Karpas-422 (cell line): ENCODE measurements at regions not wholly inside any gene's neighbourhood (a gene's known extent, or its start where the extent isn't known, plus 50 kb on each side); places are given as distances from the start of the nearest gene placed in this dataset.

Experiments used
- DNase-seq: peaks from one replicate; pipeline ENCODE4 v3.0.0-alpha.2; 2015
- H2AFZ ChIP-seq: fragments of 200-600 bp; sonication (generic); 2 replicates; pipeline ENCODE4 v1.6.1; 2014; ENCODE audit warnings: antibody characterized with exemption, low read length, mixed read lengths
- H3K27ac ChIP-seq: fragments of 200-600 bp; sonication (generic); 2 replicates; pipeline ENCODE4 v1.5.1; 2014; ENCODE audit warnings: mild to moderate bottlenecking, low read length, moderate library complexity
- H3K27me3 ChIP-seq: fragments of 200-600 bp; sonication (generic); 2 replicates; pipeline ENCODE4 v1.6.1; 2014; ENCODE audit warnings: low read length, mixed read lengths
- H3K36me3 ChIP-seq: fragments of 200-600 bp; sonication (generic); 2 replicates; pipeline ENCODE4 v1.6.1; 2014; ENCODE audit warnings: low read length, mixed read lengths; ENCODE audit not compliant: insufficient read depth
- H3K4me1 ChIP-seq: fragments of 200-600 bp; sonication (generic); 2 replicates; pipeline ENCODE4 v1.6.1; 2014; ENCODE audit warnings: mild to moderate bottlenecking, low read length, mixed read lengths
- H3K4me2 ChIP-seq: fragments of 200-600 bp; sonication (generic); 2 replicates; pipeline ENCODE4 v1.6.1; 2014; ENCODE audit warnings: low read length, low read depth, mild to moderate bottlenecking; ENCODE audit not compliant: poor library complexity, severe bottlenecking
- H3K4me3 ChIP-seq: fragments of 200-600 bp; sonication (generic); 2 replicates; pipeline ENCODE4 v1.5.1; 2014; ENCODE audit warnings: mild to moderate bottlenecking, antibody characterized with exemption, low read length, mixed read lengths
- H3K79me2 ChIP-seq: fragments of 200-600 bp; sonication (generic); 2 replicates; pipeline ENCODE4 v1.6.1; 2014; ENCODE audit warnings: mild to moderate bottlenecking, low read length, mixed read lengths
- H3K9ac ChIP-seq: fragments of 200-600 bp; sonication (generic); 2 replicates; pipeline ENCODE4 v1.6.0; 2014; ENCODE audit warnings: low read length
- H3K9me2 ChIP-seq: fragments of 200-600 bp; sonication (generic), shearing (Covaris generic); replicated peaks from 2 replicates; pipeline ENCODE4 v1.6.0; 2014; ENCODE audit warnings: mild to moderate bottlenecking, low read length, moderate library complexity; ENCODE audit not compliant: insufficient read depth
- H3K9me3 ChIP-seq: fragments of 300-700, 200-600 bp; sonication (generic); 2 replicates; pipeline ENCODE4 v1.6.1; 2014; ENCODE audit warnings: low read length, mixed read lengths
- H4K20me1 ChIP-seq: fragments of 200-600 bp; sonication (generic); 2 replicates; pipeline ENCODE4 v1.6.1; 2014; ENCODE audit warnings: mild to moderate bottlenecking, antibody characterized with exemption, low read length, low read depth; ENCODE audit not compliant: insufficient read depth

DNA sequence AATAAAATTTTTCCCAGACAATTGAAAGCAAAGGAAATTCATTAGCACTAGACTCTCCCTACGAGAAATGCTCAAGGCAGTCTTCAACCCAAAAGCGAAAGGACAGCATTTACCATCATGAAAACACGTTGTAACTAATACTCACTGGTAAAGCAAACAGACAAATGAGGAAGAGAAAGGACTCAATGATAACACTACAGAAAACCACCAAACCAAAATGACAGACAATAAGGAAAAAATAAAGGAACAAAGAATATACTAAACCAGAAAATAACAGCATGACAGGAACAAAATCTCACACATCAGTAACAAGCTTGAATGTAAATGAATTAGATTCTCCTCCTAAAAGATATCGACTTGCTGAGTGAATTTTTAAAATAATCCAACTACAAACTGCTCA, 190.7 kb downstream of the NOL4 start:
- Histone ChIP-seq H4K20me1 (no peaks in the 10 kb centered on the region), H3K9me2 (no peaks in the 10 kb centered on the region)

GRCh38 chr18:34031810-34032209, 192.9 kb downstream of the NOL4 start:
- Histone ChIP-seq H3K36me3 (peaks cover 4% of the 10 kb centered on the region; the same call in 1 of the 2 replicates), H3K9me2 (no peaks in the 10 kb centered on the region), H3K9ac (no peak overlapping the region), H2AFZ (peak overlapping the region; percentile 81; the same call in 1 of the 2 replicates), H3K79me2 (no peaks in the 10 kb centered on the region), H4K20me1 (no peaks in the 10 kb centered on the region), H3K27ac (no peak overlapping the region), H3K4me2 (no peak overlapping the region), H3K9me3 (peaks cover 11% of the 10 kb centered on the region), H3K27me3 (no peaks in the 10 kb centered on the region), H3K4me1 (peaks cover 7% of the 10 kb centered on the region; the same call in 1 of the 2 replicates), H3K4me3 (no peak overlapping the region)
- DNase-seq = peak; percentile 88

More for the DNA sequence above, 190.7 kb downstream of the NOL4 start:
- Histone ChIP-seq H3K79me2 (no peaks in the 10 kb centered on the region), H3K4me1 (peaks cover 20% of the 10 kb centered on the region), H3K27me3 (no peaks in the 10 kb centered on the region), H2AFZ (no peak overlapping the region), H3K9ac (no peak overlapping the region), H3K36me3 (peaks cover 4% of the 10 kb centered on the region; the same call in 1 of the 2 replicates), H3K9me3 (peaks cover 11% of the 10 kb centered on the region), H3K4me2 (no peak overlapping the region), H3K4me3 (no peak overlapping the region), H3K27ac (no peak overlapping the region)
- DNase-seq = no peak

GRCh38 chr18:34028324-34028723, 196.4 kb downstream of the NOL4 start:
- Histone ChIP-seq H3K36me3 (peaks cover 4% of the 10 kb centered on the region; the same call in 1 of the 2 replicates), H3K27me3 (no peaks in the 10 kb centered on the region), H3K4me2 (no peak overlapping the region), H3K27ac (no peak overlapping the region), H3K9me2 (no peaks in the 10 kb centered on the region), H3K9ac (no peak overlapping the region), H4K20me1 (no peaks in the 10 kb centered on the region), H2AFZ (no peak overlapping the region), H3K4me3 (no peak overlapping the region), H3K79me2 (no peaks in the 10 kb centered on the region), H3K4me1 (peaks cover 7% of the 10 kb centered on the region; the same call in 1 of the 2 replicates), H3K9me3 (peaks cover 6% of the 10 kb centered on the region)
- DNase-seq = no peak

DNA sequence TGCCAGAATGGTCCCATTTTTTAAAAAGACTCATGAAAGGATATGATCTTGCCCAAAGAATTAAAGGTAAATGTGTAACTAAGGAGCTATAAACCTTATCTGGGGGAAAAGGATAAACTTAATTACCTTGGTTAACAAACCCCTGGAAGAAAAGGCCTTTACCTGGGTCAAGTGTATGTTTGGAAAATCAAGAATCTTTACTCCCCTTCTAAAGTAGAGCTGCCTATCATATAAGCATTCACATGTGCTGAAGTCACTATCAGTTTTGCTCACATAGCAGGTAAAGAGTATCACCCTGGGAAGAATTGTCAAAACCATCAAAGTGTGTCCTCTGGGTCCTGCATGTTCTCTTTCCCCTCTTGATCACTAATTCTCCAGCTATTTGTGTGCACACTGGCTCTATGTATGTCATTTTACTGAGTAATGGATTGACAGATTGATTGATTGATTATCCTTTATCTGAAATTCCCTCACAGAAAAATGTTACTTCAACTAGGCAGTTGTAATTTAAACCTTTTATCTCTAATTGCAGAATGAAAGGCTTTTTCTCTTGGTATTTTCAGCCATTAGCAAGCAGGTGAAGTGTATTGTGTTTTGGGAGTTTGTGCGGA, 199.4 kb downstream of the NOL4 start:
- Histone ChIP-seq H3K79me2 (no peaks in the 10 kb centered on the region), H3K4me1 (no peaks in the 10 kb centered on the region), H3K9me3 (no peaks in the 10 kb centered on the region), H3K4me2 (no peak overlapping the region), H3K4me3 (no peak overlapping the region), H3K9ac (no peak overlapping the region), H2AFZ (no peak overlapping the region), H4K20me1 (no peaks in the 10 kb centered on the region), H3K36me3 (no peaks in the 10 kb centered on the region), H3K27me3 (no peaks in the 10 kb centered on the region), H3K27ac (no peak overlapping the region), H3K9me2 (no peaks in the 10 kb centered on the region)
- DNase-seq = no peak

DNA sequence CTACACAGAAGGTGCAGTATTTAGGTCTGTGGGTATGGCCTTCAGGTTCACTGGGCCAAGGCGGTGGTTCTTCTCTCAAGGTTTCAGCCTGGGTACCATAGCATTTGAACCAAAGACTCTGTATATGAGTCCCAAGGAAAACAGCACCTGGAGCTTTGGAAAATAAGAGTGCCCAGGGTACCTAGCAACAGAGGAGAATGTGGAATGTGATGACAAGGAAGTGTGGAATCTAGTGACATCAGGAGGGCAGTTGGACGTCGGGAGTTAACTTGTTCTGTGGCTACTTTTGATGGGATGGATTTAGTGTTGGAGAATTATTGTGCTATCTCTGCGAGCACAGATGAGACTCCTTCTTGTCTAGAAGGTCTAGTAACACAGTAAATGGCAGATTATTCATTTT, 201.2 kb downstream of the NOL4 start:
- Histone ChIP-seq H2AFZ (no peak overlapping the region; the same call in 1 of the 2 replicates), H3K9me3 (no peaks in the 10 kb centered on the region), H3K27me3 (no peaks in the 10 kb centered on the region), H3K9ac (no peak overlapping the region), H3K36me3 (no peaks in the 10 kb centered on the region), H3K4me1 (no peaks in the 10 kb centered on the region), H3K4me3 (no peak overlapping the region), H3K27ac (no peak overlapping the region), H3K4me2 (no peak overlapping the region), H4K20me1 (no peaks in the 10 kb centered on the region), H3K79me2 (no peaks in the 10 kb centered on the region), H3K9me2 (no peaks in the 10 kb centered on the region)
- DNase-seq = no peak

- Histone ChIP-seq H3K36me3 (no peaks in the 10 kb centered on the region; the same call in 1 of the 2 replicates), H3K9me3 (no peaks in the 10 kb centered on the region; the same call in 1 of the 2 replicates), H4K20me1 (no peaks in the 10 kb centered on the region), H3K9ac (no peak overlapping the region), H3K4me3 (no peak overlapping the region), H2AFZ (no peak overlapping the region), H3K9me2 (no peaks in the 10 kb centered on the region), H3K79me2 (no peaks in the 10 kb centered on the region), H3K4me1 (no peaks in the 10 kb centered on the region), H3K27me3 (no peaks in the 10 kb centered on the region), H3K4me2 (no peak overlapping the region), H3K27ac (no peak overlapping the region)
- no peak for DNase-seq
Measured at GRCh38 chr18:34018336-34018735, 206.4 kb downstream of the NOL4 start.

GRCh38 chr18:34003687-34004086, 221.0 kb downstream of the NOL4 start:
- no peak for DNase-seq
- Histone ChIP-seq H3K27ac (no peak overlapping the region), H3K9ac (no peak overlapping the region), H3K36me3 (no peaks in the 10 kb centered on the region), H3K4me1 (peaks cover 11% of the 10 kb centered on the region), H3K79me2 (no peaks in the 10 kb centered on the region), H3K9me3 (no peaks in the 10 kb centered on the region), H3K4me2 (no peak overlapping the region), H4K20me1 (no peaks in the 10 kb centered on the region), H3K4me3 (no peak overlapping the region), H3K27me3 (no peaks in the 10 kb centered on the region), H2AFZ (peak overlapping the region; percentile 32), H3K9me2 (no peaks in the 10 kb centered on the region)

- Histone ChIP-seq H3K27ac (peak overlapping the region; percentile 45), H2AFZ (peak overlapping the region; percentile 84), H3K9me3 (no peaks in the 10 kb centered on the region), H3K36me3 (no peaks in the 10 kb centered on the region), H4K20me1 (no peaks in the 10 kb centered on the region), H3K4me3 (no peak overlapping the region), H3K79me2 (no peaks in the 10 kb centered on the region), H3K9ac (no peak overlapping the region), H3K4me1 (peaks cover 11% of the 10 kb centered on the region), H3K4me2 (peak overlapping the region; percentile 35), H3K9me2 (no peaks in the 10 kb centered on the region), H3K27me3 (no peaks in the 10 kb centered on the region)
- DNase-seq = peak; percentile 46
Measured at GRCh38 chr18:34002130-34002529, 222.6 kb downstream of the NOL4 start.
